K562 (cell line): ENCODE measurements at regions not wholly inside any gene's neighbourhood (a gene's known extent, or its start where the extent isn't known, plus 50 kb on each side); places are given as distances from the start of the nearest gene placed in this dataset.

ENCODE experiments used
- ATAC-seq: fragments of 200-7000 bp; cut with Tn5 transposase; 3 replicates; pipeline ENCODE4 v1.9.1; 2020; ENCODE audit warnings: moderate library complexity
- BruUV-seq: library from RNA; stranded (reverse); fragments of 400-500 nt; replicated peaks from 2 replicates; lab custom pipeline; 2021; lab: Mats Ljungman, UMichigan
- CTCF ChIA-PET: fragments of 300-600 bp; formaldehyde crosslinking; extraction: SDS; loops from one replicate; lab custom pipeline; 2021; ENCODE audit warnings: low intra/inter-chr PET ratio; lab: Yijun Ruan, JAX
- POLR2A ChIA-PET: fragments of 300-600, 350-650 bp; sonication (Branson Sonifier 250); formaldehyde crosslinking; extraction: SDS; loops from one replicate; lab custom pipeline; 2021; ENCODE audit warnings: antibody characterized with exemption, inconsistent platforms; lab: Yijun Ruan, JAX
- DNase-seq, 4 experiments: peaks; one replicate each; pipeline versions ENCODE4 v3.0.0 to v3.0.0-alpha.2; 2011 to 2018; ENCODE audit warnings: low spot score in 3 of 4, mixed read lengths in 3 of 4; ENCODE audit errors: extremely low read depth in 1 of 4
- FAIRE-seq: peaks from 2 replicates; lab custom pipeline; 2011; peaks lifted over from hg19 to GRCh38; lab: Jason Lieb, UNC
- H2AFZ ChIP-seq: 2 replicates; pipeline ENCODE4 v1.6.0; 2011; ENCODE audit warnings: low read depth, low read length, control low read depth, inconsistent platforms
- H3K27ac ChIP-seq: fragments of 200-600 bp; 3 replicates; pipeline ENCODE4 v1.8.0; 2011; ENCODE audit warnings: low read depth, mild to moderate bottlenecking, control low read depth, inconsistent platforms, low read length, moderate library complexity, mixed read lengths; ENCODE audit errors: extremely low read depth
- H3K27me3 ChIP-seq, 2 experiments: fragments of 300-600 bp in 1 of 2; 2 replicates in 1 of 2; 3 replicates in 1 of 2; pipeline versions ENCODE4 v1.6.0 to v1.8.0; 2011; ENCODE audit warnings: inconsistent platforms in 2 of 2, low read length in 2 of 2, mild to moderate bottlenecking in 1 of 2, mixed read lengths in 1 of 2, moderate library complexity in 1 of 2; ENCODE audit not compliant: control insufficient read depth in 2 of 2, insufficient read depth in 2 of 2
- H3K36me3 ChIP-seq: fragments of 300-600 bp; 3 replicates; pipeline ENCODE4 v1.8.0; 2011; ENCODE audit warnings: mild to moderate bottlenecking, low read length, inconsistent platforms; ENCODE audit not compliant: control insufficient read depth, insufficient read depth
- H3K4me1 ChIP-seq, 2 experiments: fragments of 200-600 bp in 1 of 2; replicated peaks in 1 of 2; 2 replicates in 1 of 2; 3 replicates in 1 of 2; pipeline versions ENCODE4 v1.5.1 to v1.8.0; 2011; ENCODE audit warnings: inconsistent platforms in 2 of 2, low read length in 2 of 2, mild to moderate bottlenecking in 1 of 2, mixed read lengths in 1 of 2, moderate library complexity in 1 of 2; ENCODE audit not compliant: control insufficient read depth in 2 of 2, insufficient read depth in 2 of 2
- H3K4me2 ChIP-seq: 2 replicates; pipeline ENCODE4 v1.6.1; 2011; ENCODE audit warnings: low read length, control low read depth, inconsistent platforms, mixed read lengths; ENCODE audit not compliant: insufficient read depth
- H3K4me3 ChIP-seq: fragments of 200-600 bp; sonication (generic), shearing (Covaris generic); 2 replicates; pipeline ENCODE4 v1.5.1; 2016; ENCODE audit warnings: control low read depth, inconsistent platforms
- H3K79me2 ChIP-seq: fragments of 200-600 bp; 3 replicates; pipeline ENCODE4 v1.8.0; 2011; ENCODE audit warnings: low read length, inconsistent platforms; ENCODE audit not compliant: control insufficient read depth, insufficient read depth
- H3K9ac ChIP-seq, 2 experiments: 2 replicates each; pipeline versions ENCODE4 v1.6.0 to v1.6.1; 2011; ENCODE audit warnings: low read depth in 2 of 2, low read length in 2 of 2, control low read depth in 1 of 2, inconsistent platforms in 1 of 2, mild to moderate bottlenecking in 1 of 2, mixed read lengths in 1 of 2; ENCODE audit not compliant: insufficient read depth in 1 of 2
- H3K9me1 ChIP-seq: one replicate; pipeline ENCODE4 v1.6.0; 2011; ENCODE audit warnings: inconsistent platforms, mild to moderate bottlenecking, low read length, moderate library complexity; ENCODE audit not compliant: control insufficient read depth, insufficient read depth
- H3K9me3 ChIP-seq: replicated peaks from 2 replicates; pipeline ENCODE4 v1.5.1; 2011; ENCODE audit warnings: low read depth, low read length, inconsistent platforms; ENCODE audit not compliant: control insufficient read depth, insufficient read depth
- H4K20me1 ChIP-seq: replicated peaks from 2 replicates; pipeline ENCODE4 v1.6.1; 2011; ENCODE audit warnings: low read length, inconsistent platforms, mixed read lengths; ENCODE audit not compliant: control insufficient read depth, insufficient read depth
- HMGN3 ChIP-seq: IDR thresholded peaks from 2 replicates; pipeline ENCODE4 v1.6.1; 2011; ENCODE audit warnings: borderline replicate concordance, low read depth, mild to moderate bottlenecking, mixed read lengths, low read length; ENCODE audit not compliant: insufficient read length; ENCODE audit errors: extremely low read depth
- JUNB ChIP-seq: fragments of 450-650 bp; formaldehyde crosslinking; conservative IDR thresholded peaks from 2 replicates; pipeline ENCODE4 v1.4.0; 2020; ENCODE audit warnings: mild to moderate bottlenecking
- TCF7 ChIP-seq: sonication (generic); IDR thresholded peaks from 2 replicates; pipeline ENCODE4 v1.6.1; 2016; ENCODE audit warnings: antibody characterized with exemption, borderline replicate concordance
- TGIF2 ChIP-seq: sonication (generic); formaldehyde crosslinking; IDR thresholded peaks from 2 replicates; pipeline ENCODE4 v1.8.1; 2022; ENCODE audit warnings: mild to moderate bottlenecking, missing genetic modification reagents, moderate library complexity
- YBX1 ChIP-seq: fragments of 450-650 bp; IDR thresholded peaks from 2 replicates; pipeline ENCODE4 v1.7.1; 2016; ENCODE audit warnings: mild to moderate bottlenecking
- WGBS: fragments of 100-300 bp; shearing (Covaris generic); methylation state at CpG from one replicate; pipeline ENCODE4 v1.1.6; 2016; ENCODE audit warnings: low coverage, mixed read lengths; ENCODE audit not compliant: insufficient coverage; ENCODE audit errors: missing lambda C conversion rate; 5-methylcytosine and 5-hydroxymethylcytosine counted together
- in situ Hi-C: fragments of 300-500 bp; cut with MboI; formaldehyde crosslinking; loops from 4 replicates; pipeline ENCODE4 v1.15.0; 2018; ENCODE audit warnings: inconsistent platforms, mixed read lengths
- intact Hi-C: fragments of 100-400 bp; cut with micrococcal nuclease; formaldehyde crosslinking; loops from 2 replicates; pipeline ENCODE4 v1.14.2; 2022
- TF ChIP-seq, protein P1 (sequence below): fragments of 450-650 bp; IDR thresholded peaks from 2 replicates; pipeline ENCODE4 v1.6.1; 2016
- TF ChIP-seq, protein P2 (sequence below): fragments of 250-450 bp; sonication (Bioruptor Pico); IDR thresholded peaks from 2 replicates; pipeline ENCODE4 v1.4.0; 2020; ENCODE audit warnings: borderline replicate concordance

DNA sequence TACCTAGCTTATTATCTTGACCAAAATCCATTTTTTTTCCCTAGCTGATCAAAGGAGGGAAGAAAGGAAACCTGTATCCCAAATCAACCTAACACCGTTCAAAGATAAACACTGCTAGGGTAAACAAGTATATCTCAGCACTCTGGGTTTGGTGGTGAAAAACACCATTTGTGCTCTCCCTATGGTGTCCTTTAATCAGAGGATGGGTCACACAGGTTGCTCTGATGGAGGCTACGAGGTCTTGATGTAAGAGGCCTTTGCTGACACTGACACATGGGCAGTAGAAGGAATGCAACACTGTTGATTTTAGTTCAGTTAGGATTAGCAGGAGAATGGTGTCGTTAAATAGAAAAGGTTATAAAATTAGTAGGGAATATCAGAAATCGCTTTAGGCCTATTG is 179.3 kb downstream of the HDGFL1 start:
- Histone ChIP-seq H2AFZ (no peak overlapping the region), H3K36me3 (no peaks in the 10 kb centered on the region), H3K4me1 (no peaks in the 10 kb centered on the region), H3K79me2 (no peaks in the 10 kb centered on the region), H3K4me3 (no peak overlapping the region), H3K4me2 (no peak overlapping the region), H3K9me1 (no peaks in the 10 kb centered on the region), H3K27ac (no peak overlapping the region), H4K20me1 (no peaks in the 10 kb centered on the region), H3K9me3 (no peaks in the 10 kb centered on the region; the same call in 1 of the 2 replicates), H3K27me3 (no peaks in the 10 kb centered on the region)
- FAIRE-seq (no peak), DNase-seq (no peak)
- POLR2A ChIA-PET: no interaction called here
- WGBS: 0% methylated on average over 4 of the region's 4 CpGs
- no TSS peak for BruUV-seq
- intact Hi-C loops (no loop called here), in situ Hi-C loops (no loop called here)
- CTCF ChIA-PET: no interaction called here
- no peak for TF ChIP-seq TGIF2 (CRISPR knock-in tag)
- TF ChIP-seq YBX1: no peak
- no peak for TF ChIP-seq HMGN3
- TF ChIP-seq, protein P1, sequence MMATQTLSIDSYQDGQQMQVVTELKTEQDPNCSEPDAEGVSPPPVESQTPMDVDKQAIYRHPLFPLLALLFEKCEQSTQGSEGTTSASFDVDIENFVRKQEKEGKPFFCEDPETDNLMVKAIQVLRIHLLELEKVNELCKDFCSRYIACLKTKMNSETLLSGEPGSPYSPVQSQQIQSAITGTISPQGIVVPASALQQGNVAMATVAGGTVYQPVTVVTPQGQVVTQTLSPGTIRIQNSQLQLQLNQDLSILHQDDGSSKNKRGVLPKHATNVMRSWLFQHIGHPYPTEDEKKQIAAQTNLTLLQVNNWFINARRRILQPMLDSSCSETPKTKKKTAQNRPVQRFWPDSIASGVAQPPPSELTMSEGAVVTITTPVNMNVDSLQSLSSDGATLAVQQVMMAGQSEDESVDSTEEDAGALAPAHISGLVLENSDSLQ: no peak
- TF ChIP-seq JUNB (CRISPR knock-in tag): no peak
- TF ChIP-seq, protein P2, sequence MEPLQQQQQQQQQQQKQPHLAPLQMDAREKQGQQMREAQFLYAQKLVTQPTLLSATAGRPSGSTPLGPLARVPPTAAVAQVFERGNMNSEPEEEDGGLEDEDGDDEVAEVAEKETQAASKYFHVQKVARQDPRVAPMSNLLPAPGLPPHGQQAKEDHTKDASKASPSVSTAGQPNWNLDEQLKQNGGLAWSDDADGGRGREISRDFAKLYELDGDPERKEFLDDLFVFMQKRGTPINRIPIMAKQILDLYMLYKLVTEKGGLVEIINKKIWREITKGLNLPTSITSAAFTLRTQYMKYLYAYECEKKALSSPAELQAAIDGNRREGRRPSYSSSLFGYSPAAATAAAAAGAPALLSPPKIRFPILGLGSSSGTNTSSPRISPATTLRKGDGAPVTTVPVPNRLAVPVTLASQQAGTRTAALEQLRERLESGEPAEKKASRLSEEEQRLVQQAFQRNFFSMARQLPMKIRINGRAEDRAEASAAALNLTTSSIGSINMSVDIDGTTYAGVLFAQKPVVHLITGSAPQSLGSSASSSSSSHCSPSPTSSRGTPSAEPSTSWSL (CRISPR knock-in tag): no peak
- no peak for TF ChIP-seq TCF7
- TF ChIP-seq, all 486 proteins: peak for 0
- no peak for ATAC-seq
- no peak overlapping the region for H3K9ac ChIP-seq
